Activated T-helper 2 cell treated with anti-CD3 and anti-CD28 coated beads, Interferon-gamma antibody, Interleukin-2, Interleukin-4, amounts not matched to agents 10 μg/mL and 5 μg/mL and 100 μg/mL, durations not matched to agents 14 hours and 24 hours and 36 hours (primary cell): ENCODE measurements at regions not wholly inside any gene's neighbourhood (a gene's known extent, or its start where the extent isn't known, plus 50 kb on each side); places are given as distances from the start of the nearest gene placed in this dataset.

ENCODE experiments used
- DNase-seq: peaks from one replicate; pipeline ENCODE4 v3.0.0; 2021; ENCODE audit warnings: low spot score
- H3K27ac Mint-ChIP-seq: one replicate; pipeline ENCODE4 v1.8.0; 2021; ENCODE audit warnings: mixed read lengths
- H3K27me3 Mint-ChIP-seq: one replicate; pipeline ENCODE4 v1.8.0; 2021; ENCODE audit warnings: low read depth, mixed read lengths
- H3K36me3 Mint-ChIP-seq: one replicate; pipeline ENCODE4 v1.8.0; 2021; ENCODE audit warnings: low read depth, mixed read lengths
- H3K4me1 Mint-ChIP-seq: one replicate; pipeline ENCODE4 v1.8.0; 2021; ENCODE audit warnings: low read depth, mixed read lengths
- H3K4me3 Mint-ChIP-seq: one replicate; pipeline ENCODE4 v1.8.0; 2021; ENCODE audit warnings: low read depth, mild to moderate bottlenecking, moderate library complexity, mixed read lengths
- H3K9me3 Mint-ChIP-seq: one replicate; pipeline ENCODE4 v1.8.0; 2021; ENCODE audit warnings: mixed read lengths
- intact Hi-C: fragments of 100-400 bp; cut with micrococcal nuclease; formaldehyde crosslinking; loops from one replicate; pipeline ENCODE4 v1.15.1; 2023

DNA sequence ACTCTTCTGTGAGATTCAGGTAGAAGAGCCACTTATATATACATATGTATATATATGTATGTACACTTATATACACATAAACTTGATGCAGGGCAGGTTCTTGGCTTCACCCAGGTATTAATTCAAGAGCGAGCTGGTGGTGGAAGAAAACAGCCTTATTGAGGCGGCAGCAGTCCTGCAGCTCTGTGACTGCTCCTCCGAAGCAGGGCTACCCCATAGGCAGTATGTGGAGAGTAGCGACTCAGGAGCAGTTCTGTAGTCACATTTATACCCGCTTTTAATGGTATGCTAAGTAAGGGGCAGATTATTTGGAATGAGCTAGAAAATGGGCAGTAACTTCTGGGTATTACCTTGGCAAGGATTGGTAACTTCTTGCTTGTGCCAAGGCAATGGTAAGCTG, 280.6 kb upstream of the TFPI start:
- no peak for DNase-seq
- intact Hi-C loops, result no loop called here
- H3K9me3 Mint-ChIP-seq, result no peaks in the 10 kb centered on the region
- no peaks in the 10 kb centered on the region for H3K36me3 Mint-ChIP-seq
- no peaks in the 10 kb centered on the region for H3K4me1 Mint-ChIP-seq
- no peak overlapping the region for H3K4me3 Mint-ChIP-seq
- H3K27ac Mint-ChIP-seq, result no peak overlapping the region
- H3K27me3 Mint-ChIP-seq, result no peaks in the 10 kb centered on the region

DNA sequence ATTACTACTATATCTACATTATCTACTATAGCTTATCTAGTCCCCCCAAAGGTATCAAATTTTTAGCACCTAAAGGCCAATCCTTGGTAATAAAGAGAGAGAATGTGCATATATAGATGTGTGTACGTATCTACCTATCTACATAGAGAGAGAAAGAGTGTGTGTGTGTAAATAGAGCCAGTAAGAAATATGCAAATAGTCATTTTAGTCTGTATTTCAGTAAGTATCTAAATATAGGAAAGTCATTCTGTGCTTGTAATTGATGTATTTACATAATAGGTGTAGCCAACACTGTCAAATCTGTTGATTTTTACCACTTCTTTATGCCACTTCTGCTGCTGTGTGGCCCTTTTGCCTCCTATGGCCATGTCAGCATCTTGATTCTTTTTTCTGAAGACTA, 284.5 kb upstream of the TFPI start:
- H3K27ac Mint-ChIP-seq, result no peak overlapping the region
- no peaks in the 10 kb centered on the region for H3K27me3 Mint-ChIP-seq
- no peaks in the 10 kb centered on the region for H3K9me3 Mint-ChIP-seq
- no peak overlapping the region for H3K4me3 Mint-ChIP-seq
- no peak for DNase-seq
- no peaks in the 10 kb centered on the region for H3K36me3 Mint-ChIP-seq
- intact Hi-C loops, result no loop called here
- H3K4me1 Mint-ChIP-seq, result no peaks in the 10 kb centered on the region

DNA sequence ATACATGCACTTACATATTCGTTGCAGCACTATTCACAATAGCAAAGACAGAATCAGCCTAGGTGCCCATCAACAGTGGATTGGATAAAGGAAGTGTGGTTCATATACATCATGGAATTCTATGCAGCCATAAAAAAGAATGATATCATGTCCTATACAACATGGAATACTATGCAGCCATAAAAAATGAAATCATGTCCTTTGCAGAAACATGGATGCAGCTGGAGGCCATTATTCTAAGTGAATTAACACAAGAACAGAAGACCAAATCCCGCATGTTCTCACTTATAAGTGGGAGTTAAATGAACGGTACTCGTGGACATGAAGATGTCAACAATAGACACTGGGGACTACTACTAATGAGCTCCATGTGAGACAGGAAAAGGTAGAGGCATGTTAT, 288.1 kb upstream of the TFPI start:
- Mint-ChIP-seq H3K9me3 (no peaks in the 10 kb centered on the region), H3K4me3 (no peak overlapping the region), H3K4me1 (no peaks in the 10 kb centered on the region), H3K27me3 (no peaks in the 10 kb centered on the region), H3K27ac (no peak overlapping the region), H3K36me3 (no peaks in the 10 kb centered on the region)
- intact Hi-C loops, result no loop called here
- no peak for DNase-seq

DNA sequence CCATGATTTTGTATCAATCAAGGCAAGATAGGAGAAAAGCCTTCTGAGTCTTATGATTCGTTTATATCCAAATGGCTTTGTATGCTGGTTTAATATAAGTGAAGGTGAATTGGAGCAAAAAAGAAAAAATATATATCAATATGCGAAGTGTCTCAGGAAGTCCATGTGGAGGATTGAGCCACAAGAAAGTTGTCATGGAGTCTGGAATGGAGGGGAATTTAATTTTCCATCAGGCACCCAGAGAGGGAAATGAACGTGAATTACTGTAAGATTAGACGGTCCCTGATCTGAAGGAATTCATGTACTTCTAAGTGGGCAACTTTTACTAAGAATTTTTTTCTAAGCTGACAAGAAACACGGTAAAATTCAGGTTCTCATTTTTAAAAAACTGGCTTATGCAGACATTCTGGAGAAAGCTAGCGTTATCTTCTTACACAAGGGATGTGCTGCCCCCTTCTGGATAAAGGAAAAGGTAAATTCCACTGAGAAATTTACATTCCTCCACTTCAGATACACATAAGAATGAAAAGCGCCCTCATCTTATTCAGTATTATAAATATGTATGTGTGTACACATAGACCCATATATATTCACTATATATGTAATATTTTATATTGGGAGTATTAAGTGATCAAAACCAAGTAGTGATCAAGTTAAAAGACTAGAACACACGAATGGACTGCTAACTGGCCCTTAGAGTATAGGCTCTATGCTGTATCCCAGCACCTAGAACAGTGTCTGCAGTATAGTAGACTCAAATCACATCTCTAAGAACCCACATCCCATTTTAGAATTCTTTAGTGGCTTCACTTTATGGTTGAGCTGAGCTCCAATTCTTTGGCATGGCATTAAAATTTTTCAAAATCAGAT, 289.0 kb upstream of the TFPI start:
- Mint-ChIP-seq H3K27me3 (no peaks in the 10 kb centered on the region), H3K9me3 (no peaks in the 10 kb centered on the region), H3K27ac (no peak overlapping the region), H3K4me3 (no peak overlapping the region), H3K4me1 (no peaks in the 10 kb centered on the region), H3K36me3 (no peaks in the 10 kb centered on the region)
- no peak for DNase-seq
- intact Hi-C loops, result loop anchor here (1.0 kb wide), 2 partner anchors 262 to 343 kb away; no protein-coding TSS in a partner anchor

DNA sequence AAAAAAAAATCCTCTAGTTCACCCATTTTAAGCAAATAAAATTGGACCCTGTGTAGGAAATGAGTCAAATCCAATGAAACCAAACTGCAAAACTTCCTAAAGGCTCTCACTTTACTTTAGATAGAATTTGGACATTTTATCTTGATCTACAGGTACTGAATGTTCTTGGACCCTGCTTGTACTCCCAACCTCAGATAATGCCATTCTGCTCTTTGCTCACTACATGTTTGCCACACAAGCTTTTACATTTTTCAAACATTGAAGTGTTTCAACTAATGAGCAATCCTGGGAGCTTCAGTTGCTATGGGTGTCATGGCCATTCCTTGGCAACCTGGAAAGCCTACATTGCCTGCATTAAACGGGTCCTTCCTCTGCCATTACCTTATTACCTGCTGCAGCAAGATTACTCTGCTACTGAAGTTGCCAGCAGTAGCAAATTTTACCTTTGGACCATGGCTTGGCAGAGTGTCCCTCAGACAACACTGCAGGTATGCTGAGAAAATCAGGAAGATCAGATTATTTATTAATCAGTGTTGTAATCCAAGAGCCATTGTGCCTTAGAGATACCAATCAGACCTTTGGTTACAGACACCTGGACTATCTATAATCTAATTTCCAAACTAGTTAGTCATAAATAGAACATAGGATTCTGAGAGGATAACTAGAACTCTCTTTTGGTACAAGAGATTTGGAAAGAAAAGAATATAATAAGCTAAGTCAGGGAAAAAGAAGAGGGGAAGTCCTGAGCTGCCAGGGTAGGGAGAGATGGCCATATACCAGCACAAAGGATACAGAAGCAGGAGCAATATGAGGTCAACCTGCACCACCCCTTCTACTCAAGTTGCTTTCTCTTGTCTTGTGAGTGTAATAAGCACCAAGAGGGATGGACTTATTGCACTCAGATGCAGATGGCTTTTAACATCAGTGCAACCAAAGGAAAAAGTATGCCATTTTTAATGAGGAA, 293.3 kb upstream of the TFPI start:
- H3K36me3 Mint-ChIP-seq, result no peaks in the 10 kb centered on the region
- H3K4me3 Mint-ChIP-seq, result no peak overlapping the region
- no peaks in the 10 kb centered on the region for H3K4me1 Mint-ChIP-seq
- H3K27me3 Mint-ChIP-seq, result no peaks in the 10 kb centered on the region
- H3K9me3 Mint-ChIP-seq, result no peaks in the 10 kb centered on the region
- intact Hi-C loops, result no loop called here
- no peak overlapping the region for H3K27ac Mint-ChIP-seq
- no peak for DNase-seq

DNA sequence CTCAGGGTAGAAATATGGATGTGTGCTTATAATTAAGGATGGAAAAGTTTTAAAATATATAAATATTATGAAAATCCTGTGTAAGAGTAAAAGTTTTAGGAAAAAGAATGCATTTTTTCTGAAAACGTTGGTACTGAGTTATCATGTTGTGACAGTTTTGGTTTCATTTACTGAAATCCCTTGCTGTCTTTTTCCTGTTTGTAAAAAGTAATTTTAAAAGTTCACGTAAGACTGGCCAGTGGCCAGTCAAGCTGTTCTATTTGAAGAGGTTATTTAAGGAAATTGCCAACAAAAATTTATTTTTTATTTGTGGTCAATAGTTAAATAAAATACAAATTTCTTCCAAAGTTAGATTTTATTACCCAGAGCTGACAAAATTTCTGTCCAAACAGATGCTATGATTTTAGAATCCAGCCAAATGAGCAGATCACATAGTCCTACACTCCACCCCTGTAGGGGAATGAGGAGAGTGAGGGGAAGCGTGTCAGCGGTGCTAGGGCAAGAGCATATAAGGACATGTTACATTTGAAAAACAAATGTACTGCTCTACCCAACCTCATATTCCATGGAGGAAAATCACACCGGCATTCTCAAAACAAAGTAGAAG, 297.8 kb upstream of the TFPI start:
- Mint-ChIP-seq H3K9me3 (no peaks in the 10 kb centered on the region), H3K4me1 (no peaks in the 10 kb centered on the region), H3K27ac (no peak overlapping the region), H3K36me3 (no peaks in the 10 kb centered on the region), H3K4me3 (no peak overlapping the region), H3K27me3 (no peaks in the 10 kb centered on the region)
- no peak for DNase-seq
- intact Hi-C loops, result no loop called here

DNA sequence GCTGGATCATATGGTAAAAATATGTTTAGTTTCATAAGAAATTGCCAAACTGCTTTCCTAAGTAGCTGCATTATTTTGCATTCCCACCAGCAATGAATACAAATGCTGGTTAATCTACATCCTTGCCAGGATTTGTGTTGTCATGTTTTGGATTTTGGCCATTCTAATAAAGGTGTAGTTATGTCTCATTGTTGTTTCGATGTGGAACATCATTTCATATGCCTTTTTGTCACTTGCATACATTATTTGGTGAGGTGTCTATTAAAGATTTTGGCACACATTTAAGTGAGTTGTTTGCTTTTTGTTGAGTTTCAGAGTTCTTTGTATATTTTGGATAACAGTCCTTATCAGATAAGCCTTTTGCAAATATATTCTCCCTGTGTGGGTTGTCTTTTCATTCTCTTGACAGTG, 299.2 kb upstream of the TFPI start:
- Mint-ChIP-seq H3K36me3 (no peaks in the 10 kb centered on the region), H3K4me1 (no peaks in the 10 kb centered on the region), H3K27me3 (no peaks in the 10 kb centered on the region), H3K27ac (no peak overlapping the region), H3K4me3 (no peak overlapping the region), H3K9me3 (no peaks in the 10 kb centered on the region)
- DNase-seq, result no peak
- intact Hi-C loops, result no loop called here

DNA sequence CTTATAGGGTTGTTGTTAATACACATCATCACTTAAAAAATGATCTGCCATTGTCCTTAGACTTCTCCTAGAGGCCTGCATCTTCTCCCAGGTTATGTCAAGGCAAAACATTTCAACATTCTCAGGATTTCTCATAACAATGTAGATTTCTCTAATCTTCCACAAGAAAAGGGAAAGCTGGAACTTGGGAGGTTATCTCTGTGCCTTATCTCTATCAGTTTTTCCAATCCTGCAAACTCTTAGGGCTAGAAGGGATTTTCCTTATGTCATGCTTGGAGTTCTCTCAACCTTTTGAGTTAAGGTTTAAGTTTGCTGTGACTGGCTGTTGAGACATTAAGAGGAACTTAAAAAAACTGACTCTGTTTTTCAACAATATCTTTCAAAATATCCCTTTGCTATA, 300.6 kb upstream of the TFPI start:
- Mint-ChIP-seq H3K4me3 (no peak overlapping the region), H3K36me3 (no peaks in the 10 kb centered on the region), H3K4me1 (no peaks in the 10 kb centered on the region), H3K27ac (no peak overlapping the region), H3K27me3 (no peaks in the 10 kb centered on the region), H3K9me3 (no peaks in the 10 kb centered on the region)
- DNase-seq, result no peak
- intact Hi-C loops, result no loop called here

DNA sequence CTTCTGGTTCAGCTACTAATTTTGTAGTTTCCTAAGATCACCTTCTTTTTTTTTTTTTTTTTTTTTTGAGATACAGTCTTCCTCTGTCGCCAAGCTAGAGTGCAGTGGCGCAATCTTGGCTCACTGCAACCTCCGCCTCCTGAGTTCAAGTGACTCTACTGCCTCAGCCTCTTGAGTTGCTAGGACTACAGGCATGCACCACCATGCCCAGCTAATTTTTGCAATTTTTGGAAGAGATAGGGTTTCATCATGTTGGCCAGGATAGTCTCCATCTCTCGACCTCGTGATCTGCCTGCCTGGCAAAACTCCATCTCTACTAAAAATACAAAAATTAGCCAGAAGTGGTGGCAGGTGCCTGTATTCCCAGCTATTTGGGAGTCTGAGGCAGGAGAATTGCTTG, 301.5 kb upstream of the TFPI start:
- Mint-ChIP-seq H3K9me3 (no peaks in the 10 kb centered on the region), H3K27me3 (no peaks in the 10 kb centered on the region), H3K27ac (no peak overlapping the region), H3K4me1 (no peaks in the 10 kb centered on the region), H3K36me3 (no peaks in the 10 kb centered on the region), H3K4me3 (no peak overlapping the region)
- intact Hi-C loops, result no loop called here
- DNase-seq, result no peak

DNA sequence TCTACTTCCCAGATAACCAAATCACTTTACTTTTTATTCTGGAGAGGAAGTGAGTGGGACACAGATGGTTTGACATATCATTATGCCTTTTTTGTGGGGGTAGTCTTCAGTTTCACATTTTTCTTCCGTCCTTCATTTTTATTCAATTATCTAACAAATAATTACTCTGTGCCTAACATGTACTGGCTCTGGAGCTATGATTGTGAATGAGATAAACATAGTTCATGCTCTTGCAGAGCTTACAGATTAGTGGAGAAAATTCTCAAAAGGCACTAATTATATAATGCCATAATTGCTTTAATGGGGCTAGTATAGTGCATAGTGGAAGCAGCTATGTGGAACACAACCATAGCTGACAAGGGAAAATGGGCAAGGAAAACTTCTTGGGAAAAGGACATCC, 303.6 kb upstream of the TFPI start:
- no peaks in the 10 kb centered on the region for H3K36me3 Mint-ChIP-seq
- H3K27me3 Mint-ChIP-seq, result no peaks in the 10 kb centered on the region
- no peaks in the 10 kb centered on the region for H3K9me3 Mint-ChIP-seq
- intact Hi-C loops, result no loop called here
- no peak overlapping the region for H3K4me3 Mint-ChIP-seq
- DNase-seq, result no peak
- no peaks in the 10 kb centered on the region for H3K4me1 Mint-ChIP-seq
- H3K27ac Mint-ChIP-seq, result no peak overlapping the region

DNA sequence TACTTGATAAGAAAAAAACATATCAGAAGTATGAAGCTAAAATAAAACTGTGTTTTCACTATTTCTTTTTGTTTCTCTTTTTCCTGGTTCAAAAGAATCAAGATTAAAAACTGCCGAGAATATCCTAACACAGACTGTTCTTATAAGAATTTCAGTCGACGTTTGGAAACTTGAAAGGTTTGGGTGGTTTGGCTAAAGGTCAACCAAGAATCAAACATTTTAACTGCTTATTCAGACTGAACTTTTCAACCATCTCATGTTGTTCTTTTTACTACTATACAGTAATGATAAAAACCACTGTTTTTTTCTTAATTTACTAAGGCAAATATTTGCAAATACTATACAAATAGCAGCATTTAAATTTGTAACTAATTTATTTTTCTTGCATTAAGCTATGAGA, 308.5 kb upstream of the TFPI start:
- Mint-ChIP-seq H3K27me3 (no peaks in the 10 kb centered on the region), H3K4me3 (no peak overlapping the region), H3K36me3 (no peaks in the 10 kb centered on the region), H3K27ac (no peak overlapping the region), H3K4me1 (no peaks in the 10 kb centered on the region), H3K9me3 (no peaks in the 10 kb centered on the region)
- no peak for DNase-seq
- intact Hi-C loops, result no loop called here

DNA sequence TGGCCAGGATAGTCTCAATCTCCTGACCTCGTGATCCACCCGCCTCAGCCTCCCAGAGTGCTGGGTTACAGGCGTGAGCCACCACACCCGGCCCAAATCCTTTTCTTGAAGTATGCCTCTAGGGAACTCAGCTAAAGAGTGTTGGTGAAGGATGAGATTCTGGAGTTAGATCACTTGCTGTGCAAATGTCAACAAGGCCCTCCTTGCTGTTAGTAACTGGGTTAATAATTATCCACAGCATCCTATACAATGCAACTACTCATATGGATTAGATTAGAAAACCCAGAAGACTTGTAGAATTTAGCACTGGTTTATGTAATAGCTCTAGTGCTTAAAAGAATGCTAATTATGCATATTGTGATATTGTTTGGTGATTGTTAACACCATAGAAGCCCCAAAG, 310.8 kb upstream of the TFPI start:
- DNase-seq, result no peak
- intact Hi-C loops, result no loop called here
- H3K9me3 Mint-ChIP-seq, result no peaks in the 10 kb centered on the region
- no peak overlapping the region for H3K27ac Mint-ChIP-seq
- no peaks in the 10 kb centered on the region for H3K27me3 Mint-ChIP-seq
- no peak overlapping the region for H3K4me3 Mint-ChIP-seq
- no peaks in the 10 kb centered on the region for H3K4me1 Mint-ChIP-seq
- no peaks in the 10 kb centered on the region for H3K36me3 Mint-ChIP-seq

DNA sequence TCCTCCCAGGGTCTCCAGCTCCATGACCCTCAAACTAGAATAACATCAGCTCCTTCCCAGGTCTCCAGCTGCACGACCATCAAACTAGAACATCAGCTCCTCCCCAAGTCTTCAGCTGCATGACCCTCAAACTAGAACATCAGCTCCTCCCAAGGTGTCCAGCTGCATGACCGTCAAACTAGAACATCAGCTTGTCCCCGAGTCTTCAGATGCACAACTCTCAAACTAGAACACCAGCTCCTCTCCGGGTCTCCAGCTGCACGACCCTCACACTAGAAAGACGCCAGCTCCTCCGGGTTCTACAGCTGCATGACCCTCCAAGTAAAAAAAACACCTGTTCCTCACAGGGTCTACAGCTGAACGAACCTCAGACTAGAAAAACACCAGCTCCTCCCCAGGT, 312.9 kb upstream of the TFPI start:
- no peaks in the 10 kb centered on the region for H3K9me3 Mint-ChIP-seq
- H3K36me3 Mint-ChIP-seq, result no peaks in the 10 kb centered on the region
- no peak overlapping the region for H3K4me3 Mint-ChIP-seq
- H3K27me3 Mint-ChIP-seq, result no peaks in the 10 kb centered on the region
- no peak overlapping the region for H3K27ac Mint-ChIP-seq
- no peaks in the 10 kb centered on the region for H3K4me1 Mint-ChIP-seq
- DNase-seq, result no peak
- intact Hi-C loops, result no loop called here
